NCI-H2171 treated with DMSO at 0.1 percent for 48 hours (cell line): ENCODE measurements at regions not wholly inside any gene's neighbourhood (a gene's known extent, or its start where the extent isn't known, plus 50 kb on each side); places are given as distances from the start of the nearest gene placed in this dataset.
"Not testable (repeated sequence)": the region's sequence is repeated elsewhere in the genome, so short reads cannot be mapped to it uniquely, and the experiment has no call there.

Experiments used
- DNase-seq: peaks from one replicate; lab custom pipeline; 2025; lab: John Stamatoyannopoulos, UW

DNA sequence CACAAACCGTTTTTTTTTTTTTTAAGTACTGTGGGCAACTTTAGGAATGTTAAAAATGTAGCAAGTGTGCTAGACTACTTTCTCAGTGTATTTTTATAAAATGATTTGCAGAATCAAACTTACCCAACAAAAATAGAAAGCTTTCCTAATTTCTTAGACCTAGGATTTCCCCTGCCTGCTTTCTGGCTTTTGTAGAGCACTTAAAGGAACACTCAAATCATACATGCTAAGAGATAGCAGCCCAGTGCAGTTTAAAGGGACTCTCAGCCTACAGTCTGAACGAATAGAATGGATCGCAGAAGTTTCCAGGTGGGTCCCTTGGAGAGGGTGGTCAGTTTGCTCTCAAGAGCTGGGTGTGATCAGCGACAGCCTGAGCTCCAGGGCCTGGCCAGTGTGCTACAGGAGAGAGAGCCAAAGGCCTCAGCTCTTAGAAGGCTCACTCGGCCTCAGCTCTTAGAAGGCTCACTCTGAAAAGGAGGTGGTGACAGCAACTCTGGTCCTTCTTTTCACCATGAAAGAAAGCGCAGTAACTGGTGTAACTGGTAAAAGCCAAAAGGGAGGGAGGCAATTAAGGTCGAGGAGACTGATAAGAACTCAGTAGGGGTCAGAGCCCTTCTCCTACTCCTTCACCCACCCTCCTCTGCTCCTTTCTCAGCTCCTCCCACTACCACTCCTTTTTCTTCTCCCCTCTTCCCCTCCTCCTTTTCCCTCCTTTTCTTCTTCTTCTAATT, 142.4 kb downstream of the ZFP64 start:
- DNase-seq, result no peak

DNA sequence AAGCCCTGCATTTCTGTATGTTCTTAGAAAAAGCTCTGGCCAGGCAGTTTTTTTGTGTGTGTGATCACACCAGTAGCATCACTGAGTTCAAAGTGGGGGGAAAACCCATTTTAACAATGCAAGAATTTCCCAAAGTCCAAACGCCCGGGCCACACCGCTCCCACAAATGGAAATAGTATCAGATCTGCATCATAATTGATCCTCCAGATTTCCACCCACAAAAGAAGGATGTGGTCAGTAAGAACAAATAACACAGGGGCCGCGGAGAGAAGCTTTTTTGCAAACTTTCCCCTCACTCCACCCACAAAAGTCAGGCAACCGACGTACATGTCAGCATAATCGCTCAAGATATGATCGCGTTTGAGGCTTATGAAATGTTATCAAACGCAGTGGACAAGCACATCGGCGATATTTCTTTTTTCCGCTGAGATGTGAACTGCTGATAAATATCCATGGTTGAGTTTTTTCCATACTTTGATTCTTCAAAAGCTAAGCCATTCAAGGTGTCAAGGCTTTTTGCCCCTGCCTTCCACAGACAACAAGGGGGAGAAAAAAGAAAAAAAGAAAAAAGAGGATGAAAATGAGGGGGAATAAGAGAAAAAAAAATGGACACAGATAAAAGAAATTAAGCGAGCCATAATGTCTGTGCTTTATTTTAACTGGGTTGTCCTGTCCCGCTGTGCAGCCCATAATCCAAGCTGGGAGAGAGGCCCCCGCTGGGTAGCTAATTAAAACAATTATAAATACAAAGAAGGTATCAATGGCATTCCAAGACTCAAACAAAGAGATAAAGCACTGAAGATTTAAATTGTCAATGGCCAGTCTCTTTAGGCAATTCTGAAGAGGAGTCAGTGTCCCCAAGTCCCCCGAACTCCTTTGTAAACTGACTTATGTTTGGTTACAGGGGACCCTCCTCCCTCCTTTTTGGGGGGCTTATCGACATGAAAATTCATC, 143.5 kb downstream of the ZFP64 start:
- DNase-seq, result no peak

DNA sequence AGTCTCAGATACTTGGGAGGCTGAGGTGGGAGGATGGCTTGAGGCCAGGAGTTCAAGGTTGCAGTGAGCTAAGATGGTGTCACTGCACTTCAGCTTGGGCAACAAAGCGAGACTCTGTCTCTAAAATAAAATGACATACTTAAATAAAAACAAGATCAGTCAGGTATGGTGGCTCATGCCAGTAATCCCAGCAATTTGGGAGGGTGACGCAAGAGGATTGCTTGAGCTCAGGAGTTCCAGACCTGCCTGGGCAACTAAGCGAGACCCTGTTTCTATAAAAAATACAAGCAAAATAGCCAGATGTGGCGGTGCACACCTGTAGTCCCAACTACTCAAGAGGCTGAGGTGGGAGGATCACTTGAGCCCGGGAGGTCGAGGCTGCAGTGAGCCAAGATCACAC, 149.6 kb downstream of the ZFP64 start:
- no peak for DNase-seq

DNA sequence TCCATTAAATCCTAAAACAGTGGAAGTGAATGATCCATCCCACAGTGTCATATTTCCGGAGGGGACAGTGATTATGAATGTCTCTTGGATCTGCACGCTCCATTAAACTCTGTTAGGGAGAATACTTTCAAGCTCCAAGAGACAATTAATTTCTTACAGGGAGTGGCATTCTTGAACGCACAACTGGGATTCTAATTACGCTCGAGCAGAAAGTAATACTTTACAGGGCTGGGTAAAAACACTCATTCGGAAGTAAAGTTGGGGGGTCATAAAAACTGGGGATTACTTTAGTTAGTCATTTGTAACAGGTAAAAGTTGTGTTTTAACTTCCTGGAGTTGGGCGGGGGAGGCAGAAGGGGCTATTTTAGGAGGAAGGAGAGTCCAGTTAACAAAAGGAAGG, 151.8 kb downstream of the ZFP64 start:
- peak; percentile 54 for DNase-seq

DNA sequence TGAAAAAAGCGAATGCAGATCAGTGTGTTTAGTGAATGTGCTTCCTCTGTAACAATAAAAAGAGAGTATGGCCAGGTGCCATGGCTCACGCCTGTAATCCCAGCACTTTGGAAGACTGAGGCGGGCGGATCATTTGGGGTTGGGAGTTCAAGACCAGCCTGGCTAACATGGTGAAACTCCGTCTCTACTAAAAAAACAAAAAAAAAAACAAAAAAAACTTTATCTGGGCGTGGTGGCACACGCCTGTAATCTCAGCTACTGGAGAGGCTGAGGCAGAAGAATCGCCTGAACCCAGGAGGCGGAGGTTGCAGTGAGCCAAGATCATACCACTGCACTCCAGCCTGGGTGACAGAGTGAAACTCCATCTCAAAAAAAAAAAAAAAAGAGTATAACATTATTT, 152.9 kb downstream of the ZFP64 start:
- not testable (repeated sequence) for DNase-seq

DNA sequence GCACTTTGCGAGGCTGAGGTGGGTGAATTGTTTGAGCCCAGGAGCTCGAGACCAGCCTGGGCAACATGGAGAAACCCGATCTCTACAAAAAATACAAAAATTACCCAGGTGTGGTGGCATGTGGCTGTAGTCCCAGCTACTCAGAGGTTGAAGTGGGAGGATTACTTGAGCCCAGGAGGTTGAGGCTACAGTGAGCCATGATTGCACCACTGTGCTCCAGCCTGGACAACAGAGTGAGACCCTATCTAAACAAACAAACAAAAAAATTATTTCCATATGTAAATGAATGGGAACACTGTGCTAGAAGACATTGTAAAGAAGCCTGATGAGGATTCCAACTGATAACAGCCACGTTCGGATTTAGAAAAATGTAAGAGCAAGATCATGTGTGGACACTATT, 154.2 kb downstream of the ZFP64 start:
- DNase-seq, result no peak

DNA sequence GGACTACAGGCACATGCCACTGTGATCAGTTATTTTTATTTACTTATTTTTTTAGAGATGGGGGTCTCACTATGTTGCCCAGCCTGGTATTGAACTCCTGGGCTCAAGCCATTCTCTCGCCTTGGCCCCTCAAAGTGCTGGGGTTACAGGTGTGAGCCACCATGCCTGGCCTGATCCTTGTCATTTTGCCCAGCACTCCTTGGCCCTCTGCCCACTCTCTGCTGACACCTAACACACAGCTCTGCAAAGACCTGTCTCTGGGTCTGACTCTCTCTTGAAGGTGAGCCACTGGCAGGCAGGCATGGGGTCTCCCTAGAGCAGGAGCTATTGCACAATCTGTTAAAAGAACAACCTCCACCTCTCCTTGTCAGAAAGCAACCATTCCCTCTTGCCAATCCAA, 155.6 kb downstream of the ZFP64 start:
- DNase-seq, result peak; percentile 32

DNA sequence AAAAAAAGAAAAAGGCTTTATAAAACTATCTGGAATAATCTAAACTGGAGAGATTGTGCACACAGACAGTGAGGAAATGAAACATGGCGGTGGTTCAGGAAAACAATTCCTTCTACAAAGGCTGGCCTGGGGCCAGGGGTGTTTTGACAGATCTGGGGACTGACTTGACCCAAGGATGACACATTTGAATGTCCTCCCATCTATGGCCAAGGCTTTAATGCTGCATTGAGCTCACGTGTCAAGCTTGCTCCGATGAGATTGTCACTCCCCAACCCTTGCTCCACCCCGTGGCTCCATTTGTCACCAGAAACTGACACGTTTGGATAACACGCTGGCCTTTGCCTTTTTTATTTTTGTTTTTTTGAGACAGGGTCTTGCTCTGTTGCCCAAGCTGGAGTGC, 156.1 kb downstream of the ZFP64 start:
- DNase-seq, result no peak

DNA sequence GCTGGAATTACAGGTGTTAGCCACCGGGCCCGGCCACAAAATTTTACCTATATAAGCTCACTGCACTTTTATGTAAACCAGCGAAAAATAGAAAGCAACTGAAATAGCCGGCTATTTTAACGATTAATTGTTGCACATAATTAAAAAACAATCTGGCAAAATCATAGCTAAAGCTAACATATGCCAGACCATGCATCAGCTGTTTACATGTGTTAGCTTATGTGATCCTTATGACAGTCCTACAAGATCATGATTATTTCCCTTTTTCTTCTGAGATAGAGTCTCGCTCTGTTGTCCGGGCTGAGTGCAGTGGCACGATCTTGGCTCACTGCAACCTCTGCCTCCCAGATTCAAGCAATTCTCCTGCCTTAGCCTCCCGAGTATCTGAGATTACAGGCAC, 157.0 kb downstream of the ZFP64 start:
- DNase-seq, result no peak

DNA sequence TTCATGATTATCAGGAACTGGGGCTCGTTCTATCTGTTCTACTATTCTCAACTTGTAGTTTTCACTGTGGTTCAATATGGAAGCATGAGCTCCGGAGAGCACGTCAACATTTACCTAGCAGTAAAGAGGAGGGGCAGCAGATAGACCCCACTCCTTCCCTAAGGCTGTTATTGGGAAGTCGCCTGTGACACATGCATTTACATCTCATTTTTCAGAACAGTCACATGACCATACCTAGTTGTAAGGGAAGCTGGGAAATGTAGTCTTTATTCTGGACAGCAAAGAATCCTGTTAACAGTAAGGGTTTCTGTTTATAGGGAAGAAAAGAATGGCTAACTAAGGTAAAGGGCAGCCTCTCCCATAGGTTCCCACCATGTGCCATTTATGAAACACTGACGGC, 158.3 kb downstream of the ZFP64 start:
- peak; percentile 26 for DNase-seq

DNA sequence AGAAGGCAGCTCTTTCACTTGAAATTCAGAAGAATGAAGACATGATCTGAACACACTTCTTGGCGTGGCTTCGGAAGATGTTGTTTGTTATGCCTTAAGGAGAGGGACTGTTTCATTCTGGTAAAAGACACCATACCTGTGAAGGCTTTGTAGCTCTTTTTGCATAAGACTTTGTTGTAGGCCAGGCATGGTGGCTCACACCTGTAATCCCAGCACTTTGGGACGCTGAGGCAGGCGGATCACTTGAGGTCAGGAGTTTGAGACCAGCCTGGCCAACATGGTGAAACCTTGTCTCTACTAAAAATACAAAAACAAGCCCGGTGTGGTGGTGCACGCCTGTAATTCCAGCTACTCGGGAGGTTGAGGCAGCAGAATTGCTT, 159.3 kb downstream of the ZFP64 start:
- DNase-seq, result not testable (repeated sequence)

DNA sequence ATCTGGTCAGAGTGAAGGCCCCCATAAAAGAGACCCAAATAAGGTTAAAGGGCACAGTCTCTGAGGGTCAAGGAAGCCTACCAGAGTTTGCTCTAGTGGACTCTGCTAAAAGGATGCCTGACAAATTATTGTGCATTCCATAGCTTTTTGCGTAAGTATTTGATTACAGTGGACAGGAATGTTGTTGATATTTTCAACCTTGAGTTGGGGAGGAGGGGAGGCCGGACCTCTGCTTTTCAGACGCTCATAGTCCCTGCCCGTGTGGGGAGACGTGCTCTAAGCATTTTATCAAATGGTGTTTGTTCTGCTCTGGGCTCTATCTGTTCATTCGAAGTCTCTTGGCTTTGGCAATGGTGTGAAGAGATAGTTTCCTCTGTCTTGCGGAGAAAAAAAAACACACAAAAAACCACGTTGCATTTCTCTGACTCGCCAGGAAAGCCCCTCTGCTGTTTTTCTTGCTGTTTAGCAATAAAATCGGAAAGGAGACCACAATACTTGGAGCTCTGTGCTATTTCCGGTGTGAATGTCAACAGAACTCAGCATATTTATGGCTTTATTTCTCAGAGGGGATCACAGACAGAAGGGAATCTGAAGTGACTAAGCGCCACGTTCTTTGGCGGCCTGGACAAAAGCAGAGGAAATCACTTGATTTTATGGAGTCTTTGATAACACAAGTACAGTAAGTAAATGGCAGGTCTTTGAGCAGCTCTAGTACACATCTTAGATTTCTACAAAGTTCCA, 159.8 kb downstream of the ZFP64 start:
- DNase-seq, result no peak

DNA sequence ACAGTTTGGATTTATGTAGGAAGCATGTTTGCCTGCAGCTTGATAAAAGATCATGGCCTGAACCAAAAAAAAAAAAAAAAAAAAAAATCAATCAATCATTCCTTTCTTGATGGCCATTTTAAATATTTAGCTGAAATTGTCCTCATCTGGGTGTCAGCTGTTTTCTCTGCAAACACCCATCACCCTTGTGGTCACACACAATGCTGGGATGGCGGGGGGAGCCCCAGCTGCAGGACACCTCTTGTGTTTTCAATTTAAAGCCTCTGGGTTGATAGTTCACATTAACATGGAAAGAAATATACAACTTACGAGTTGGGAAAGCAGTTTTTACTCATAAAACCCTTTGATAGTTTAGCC, 160.4 kb downstream of the ZFP64 start:
- DNase-seq, result no peak

DNA sequence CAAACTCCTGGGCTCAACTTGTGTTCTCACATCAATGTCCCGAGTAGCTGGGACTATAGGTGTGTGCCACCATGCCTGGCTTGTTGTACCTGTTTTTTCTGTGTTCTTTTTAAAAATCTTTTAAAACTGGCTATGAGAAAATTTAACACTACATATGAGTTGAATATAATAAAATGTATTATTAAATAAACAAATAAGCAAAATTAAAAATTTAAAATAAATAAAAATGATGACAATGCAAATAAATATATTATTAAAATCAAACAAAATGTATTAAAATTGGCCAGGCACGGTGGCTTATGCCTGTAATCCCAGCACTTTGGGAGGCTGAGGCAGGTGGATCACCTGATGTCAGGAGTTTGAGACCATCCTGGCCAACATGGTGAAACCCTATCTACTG, 162.4 kb downstream of the ZFP64 start:
- not testable (repeated sequence) for DNase-seq

DNA sequence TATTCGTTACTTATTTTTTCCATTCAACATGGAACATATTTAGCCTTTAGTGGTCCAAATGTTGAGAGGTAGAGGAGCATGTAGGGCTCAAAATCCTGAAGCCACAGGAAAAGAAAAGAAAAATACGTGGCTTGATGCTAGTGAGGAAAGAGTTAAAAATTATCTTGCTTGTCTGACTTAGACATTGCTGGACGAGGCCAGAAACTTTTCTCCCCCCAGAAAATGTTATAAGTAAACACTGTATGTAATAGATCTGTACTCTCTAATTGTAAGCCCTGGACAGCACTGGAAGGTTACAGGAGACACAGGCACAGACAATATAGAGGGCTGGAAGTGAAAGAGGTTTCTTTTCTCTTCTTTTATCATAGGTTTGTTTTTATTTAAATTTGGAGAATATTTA, 165.6 kb downstream of the ZFP64 start:
- no peak for DNase-seq

DNA sequence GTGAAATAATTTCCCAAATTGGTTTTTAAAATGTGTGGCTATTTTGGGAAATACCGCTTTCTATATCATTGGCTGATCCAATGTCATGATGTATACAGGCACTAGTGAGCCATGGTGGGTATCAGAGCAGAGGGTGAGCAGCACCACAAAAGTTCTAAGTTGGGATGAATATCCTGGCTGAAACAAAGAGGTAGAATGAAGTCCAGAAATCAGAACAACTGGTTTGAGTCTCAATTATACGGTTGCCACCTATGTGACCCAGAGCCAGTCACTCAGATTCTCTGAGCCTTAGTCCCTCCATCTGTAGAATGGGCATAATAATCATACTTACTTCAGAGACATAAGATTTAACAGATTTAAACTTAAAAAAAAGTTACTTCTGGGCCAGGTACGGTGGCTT, 172.3 kb downstream of the ZFP64 start:
- DNase-seq, result no peak

DNA sequence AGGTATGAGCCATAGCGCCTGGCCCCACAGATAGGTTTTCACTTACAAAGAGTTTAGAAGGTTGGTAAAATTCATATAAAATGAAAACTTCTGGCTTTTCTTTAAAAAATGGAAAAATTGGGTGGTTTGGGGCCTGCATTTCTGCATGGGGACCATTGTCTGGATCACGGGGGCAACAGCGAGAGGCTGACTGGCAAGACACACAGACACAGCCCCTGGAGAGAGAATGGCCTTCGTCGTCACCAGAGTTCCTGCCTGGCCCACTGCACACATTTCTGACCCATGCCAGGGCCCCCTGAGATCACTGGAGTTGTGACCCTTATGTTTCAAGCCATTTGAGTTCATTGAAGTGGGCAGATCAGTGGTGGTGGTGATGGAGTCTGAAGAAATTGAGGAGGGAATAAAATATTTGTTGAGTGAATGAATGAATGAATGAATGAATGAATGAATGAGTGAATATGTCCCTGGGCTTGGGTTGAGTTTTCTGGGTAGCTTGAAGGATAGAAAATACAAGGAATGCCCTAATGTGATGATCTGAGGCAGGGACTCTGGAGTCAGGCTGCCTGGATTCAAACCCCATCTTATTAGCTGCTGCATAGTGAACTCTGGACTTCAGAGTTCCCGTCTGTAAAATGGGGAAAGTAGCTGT, 173.8 kb downstream of the ZFP64 start:
- DNase-seq, result no peak

DNA sequence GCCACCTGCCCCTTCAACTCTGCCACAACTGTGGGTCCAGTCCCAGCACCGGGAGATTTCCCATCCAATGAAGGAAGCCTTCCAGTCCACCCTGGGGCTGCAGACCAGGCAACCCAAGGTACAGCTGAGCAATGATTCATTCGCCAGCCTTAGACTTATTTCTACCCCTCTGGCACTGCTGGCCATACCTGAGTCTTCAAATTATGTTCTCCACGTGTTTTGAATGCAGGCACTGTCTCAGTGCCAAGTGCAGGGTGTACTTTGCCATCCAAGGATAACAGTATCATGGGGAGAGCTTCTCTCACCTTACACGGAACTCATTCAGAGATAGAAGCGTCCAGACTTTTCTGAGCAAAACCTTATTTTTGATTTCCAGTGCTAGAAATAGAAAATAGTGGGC, 175.6 kb downstream of the ZFP64 start:
- no peak for DNase-seq

DNA sequence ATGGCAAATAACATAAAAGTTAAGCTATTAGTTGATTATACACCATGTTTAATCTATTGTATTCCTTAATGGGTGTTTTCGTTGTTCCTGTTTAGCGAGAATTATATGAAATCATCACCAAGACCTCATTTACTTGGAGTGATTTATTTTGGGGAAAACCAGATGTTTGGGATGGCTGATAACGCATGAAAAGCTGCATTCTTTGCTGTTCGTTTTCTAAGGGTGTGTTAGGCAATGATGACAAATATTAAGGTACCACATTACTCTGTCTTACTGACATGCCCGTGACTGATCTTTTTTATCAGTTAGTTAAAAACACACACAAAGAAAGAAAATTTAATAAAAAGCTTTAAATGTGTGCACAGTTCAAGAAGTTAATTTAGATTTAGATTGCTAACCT, 176.4 kb downstream of the ZFP64 start:
- DNase-seq, result no peak

DNA sequence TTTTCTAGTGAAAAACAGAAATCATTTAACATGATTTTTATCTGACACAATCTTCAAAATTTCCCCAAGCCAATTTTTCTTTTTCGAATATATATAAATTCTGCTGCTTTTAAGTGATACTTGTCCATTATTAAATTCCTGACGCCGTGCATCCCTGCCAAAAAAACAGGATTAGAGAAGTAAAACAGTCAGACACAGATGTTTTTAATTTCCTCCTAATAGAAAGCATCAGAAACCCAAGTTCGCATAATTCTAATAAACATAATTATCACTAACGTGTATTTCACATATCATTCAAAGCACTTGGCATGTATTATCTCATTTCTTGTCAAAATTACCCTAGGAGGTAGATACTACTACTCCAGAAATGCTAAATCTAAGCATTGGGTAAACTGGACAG, 179.5 kb downstream of the ZFP64 start:
- DNase-seq, result no peak

DNA sequence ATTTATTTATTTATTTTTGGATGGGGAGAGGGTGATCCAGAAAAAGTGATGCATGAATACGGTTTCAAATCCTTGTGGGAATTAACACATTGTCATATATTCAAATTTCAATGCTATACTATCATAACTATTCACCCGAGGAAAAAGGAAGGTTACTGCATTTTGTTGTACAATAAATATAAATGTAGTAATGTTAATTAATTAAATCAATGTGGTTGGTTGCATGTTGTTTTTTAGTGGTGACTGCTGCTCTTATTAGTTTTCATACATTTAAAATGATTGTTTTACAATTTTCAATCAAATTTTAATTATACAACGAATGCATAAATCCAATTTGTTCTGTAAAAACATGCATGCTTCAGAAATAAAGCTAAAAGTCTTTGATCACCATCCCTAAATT, 180.5 kb downstream of the ZFP64 start:
- DNase-seq, result no peak

DNA sequence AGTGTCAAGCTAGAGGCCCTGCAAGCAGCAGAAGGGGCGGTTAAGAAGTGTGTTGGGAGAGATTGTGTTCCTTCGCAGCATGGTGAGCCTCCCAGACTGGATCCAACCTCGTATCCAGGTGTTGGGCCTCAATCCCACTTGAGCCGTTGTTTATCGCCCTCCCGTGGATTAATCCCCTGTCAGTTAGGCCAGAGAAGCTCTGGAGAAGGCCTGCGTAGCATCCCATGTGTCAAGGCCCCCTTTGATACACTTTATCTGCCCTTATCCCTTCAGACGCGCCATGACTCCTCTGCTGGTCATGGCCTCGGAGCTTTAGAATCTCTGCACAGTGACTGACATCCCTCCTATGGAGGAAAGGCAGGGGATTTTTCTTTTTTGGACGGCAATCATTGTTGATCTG, 181.0 kb downstream of the ZFP64 start:
- DNase-seq, result no peak
